OCI-LY7 (cell line): ENCODE measurements at regions not wholly inside any gene's neighbourhood (a gene's known extent, or its start where the extent isn't known, plus 50 kb on each side); places are given as distances from the start of the nearest gene placed in this dataset.

Experiments used
- CTCF ChIP-seq: fragments of 200-600 bp; sonication (generic); conservative IDR thresholded peaks from 2 replicates; pipeline ENCODE4 v1.5.1; 2014; ENCODE audit warnings: mild to moderate bottlenecking, antibody characterized with exemption, low read length, moderate library complexity, mixed read lengths
- EZH2phosphoT487 ChIP-seq: fragments of 200-600 bp; sonication (generic); IDR thresholded peaks from 2 replicates; pipeline ENCODE4 v1.6.1; 2018; ENCODE audit warnings: low read depth, borderline replicate concordance, mild to moderate bottlenecking, mixed run types, antibody characterized with exemption, low read length, moderate library complexity, mixed read lengths

GRCh38 chr10:6956562-6956961, 376.5 kb upstream of the PRKCQ start:
- TF ChIP-seq CTCF (no peak), EZH2phosphoT487 (no peak)
